NCI-H128 (cell line): ENCODE measurements at regions not wholly inside any gene's neighbourhood (a gene's known extent, or its start where the extent isn't known, plus 50 kb on each side); places are given as distances from the start of the nearest gene placed in this dataset.
"Not testable (repeated sequence)": the region's sequence is repeated elsewhere in the genome, so short reads cannot be mapped to it uniquely, and the experiment has no call there.

Source experiments
- DNase-seq: peaks from one replicate; lab custom pipeline; 2025; ENCODE audit not compliant: unreplicated experiment; lab: John Stamatoyannopoulos, UW

- no peak for DNase-seq
These were observed 631.0 kb upstream of the GRM7 start for GRCh38 chr3:6229778-6230410.

- DNase-seq, result no peak
These were observed 618.8 kb upstream of the GRM7 start for GRCh38 chr3:6242104-6242503.

- no peak for DNase-seq
These were observed 612.4 kb upstream of the GRM7 start for GRCh38 chr3:6248528-6248927.

GRCh38 chr3:6249679-6250078 is 611.2 kb upstream of the GRM7 start:
- no peak for DNase-seq

GRCh38 chr3:6250167-6250566 is 610.7 kb upstream of the GRM7 start:
- DNase-seq, result no peak

- no peak for DNase-seq
These were observed 609.1 kb upstream of the GRM7 start for GRCh38 chr3:6251612-6252400.

GRCh38 chr3:6254490-6254889 is 606.4 kb upstream of the GRM7 start:
- DNase-seq, result no peak

GRCh38 chr3:6255229-6255628 is 605.7 kb upstream of the GRM7 start:
- DNase-seq, result no peak

- no peak for DNase-seq
These were observed 600.2 kb upstream of the GRM7 start for GRCh38 chr3:6260551-6261191.

- DNase-seq, result peak; percentile 74
These were observed 598.9 kb upstream of the GRM7 start for GRCh38 chr3:6262010-6262409.

GRCh38 chr3:6264036-6264435 is 596.9 kb upstream of the GRM7 start:
- DNase-seq, result no peak

- no peak for DNase-seq
These were observed 596.0 kb upstream of the GRM7 start for GRCh38 chr3:6264906-6265305.

GRCh38 chr3:6266135-6266534 is 594.8 kb upstream of the GRM7 start:
- DNase-seq, result no peak

GRCh38 chr3:6273878-6274277 is 587.0 kb upstream of the GRM7 start:
- DNase-seq, result no peak

- DNase-seq, result no peak
These were observed 579.3 kb upstream of the GRM7 start for GRCh38 chr3:6281662-6282061.

- DNase-seq, result no peak
These were observed 578.0 kb upstream of the GRM7 start for GRCh38 chr3:6282918-6283317.

- no peak for DNase-seq
These were observed 573.6 kb upstream of the GRM7 start for GRCh38 chr3:6287088-6287875.

- DNase-seq, result no peak
These were observed 559.3 kb upstream of the GRM7 start for GRCh38 chr3:6301626-6302025.

- no peak for DNase-seq
These were observed 545.0 kb upstream of the GRM7 start for GRCh38 chr3:6315906-6316305.

- no peak for DNase-seq
These were observed 538.9 kb upstream of the GRM7 start for GRCh38 chr3:6321999-6322398.

- peak; percentile 17 for DNase-seq
These were observed 534.1 kb upstream of the GRM7 start for GRCh38 chr3:6326771-6327170.

GRCh38 chr3:6340980-6341325 is 520.0 kb upstream of the GRM7 start:
- not testable (repeated sequence) for DNase-seq
